ENCODE measurements at regions not wholly inside any gene's neighbourhood (a gene's known extent, or its start where the extent isn't known, plus 50 kb on each side); places are given as distances from the start of the nearest gene placed in this dataset.

- DNase-seq (ENCODE audit: low read depth in 2 of 3, low spot score in 2 of 3) = no peak
Observed at GRCh38 chr10:130425169-130425568, 289.0 kb downstream of the GLRX3 start.

GRCh38 chr10:130425881-130426435 lies 289.8 kb downstream of the GLRX3 start:
- no peak for DNase-seq (ENCODE audit: low read depth in 2 of 3, low spot score in 2 of 3)

- no peak for DNase-seq (ENCODE audit: low read depth in 2 of 3, low spot score in 2 of 3)
Observed at GRCh38 chr10:130427216-130427722, 291.1 kb downstream of the GLRX3 start.

- DNase-seq (ENCODE audit: low read depth in 2 of 3, low spot score in 2 of 3) = no peak
Observed at GRCh38 chr10:130428936-130429335, 292.7 kb downstream of the GLRX3 start.

- DNase-seq (ENCODE audit: low read depth in 2 of 3, low spot score in 2 of 3) = no peak
Observed at GRCh38 chr10:130429809-130430208, 293.6 kb downstream of the GLRX3 start.

GRCh38 chr10:130430291-130430690 lies 294.1 kb downstream of the GLRX3 start:
- DNase-seq (ENCODE audit: low read depth in 2 of 3, low spot score in 2 of 3) = no peak

GRCh38 chr10:130430852-130431704 lies 294.9 kb downstream of the GLRX3 start:
- DNase-seq (ENCODE audit: low read depth in 2 of 3, low spot score in 2 of 3) = no peak

- DNase-seq (ENCODE audit: low read depth in 2 of 3, low spot score in 2 of 3) = no peak
Observed at GRCh38 chr10:130432271-130432670, 296.1 kb downstream of the GLRX3 start.

- no peak for DNase-seq (ENCODE audit: low read depth in 2 of 3, low spot score in 2 of 3)
Observed at GRCh38 chr10:130432850-130433249, 296.7 kb downstream of the GLRX3 start.

GRCh38 chr10:130434446-130435385 lies 298.5 kb downstream of the GLRX3 start:
- no peak for DNase-seq (ENCODE audit: low read depth in 2 of 3, low spot score in 2 of 3)

- DNase-seq (ENCODE audit: low read depth in 2 of 3, low spot score in 2 of 3) = no peak
Observed at GRCh38 chr10:130435961-130436360, 299.8 kb downstream of the GLRX3 start.

GRCh38 chr10:130438861-130439260 lies 302.7 kb downstream of the GLRX3 start:
- no peak for DNase-seq (ENCODE audit: low read depth in 2 of 3, low spot score in 2 of 3)

- no peak for DNase-seq (ENCODE audit: low read depth in 2 of 3, low spot score in 2 of 3)
Observed at GRCh38 chr10:130439766-130440165, 303.6 kb downstream of the GLRX3 start.

GRCh38 chr10:130440494-130440893 lies 304.3 kb downstream of the GLRX3 start:
- DNase-seq (ENCODE audit: low read depth in 2 of 3, low spot score in 2 of 3) = no peak

GRCh38 chr10:130440971-130441370 lies 304.8 kb downstream of the GLRX3 start:
- no peak for DNase-seq (ENCODE audit: low read depth in 2 of 3, low spot score in 2 of 3)

GRCh38 chr10:130443066-130443465 lies 306.9 kb downstream of the GLRX3 start:
- DNase-seq (ENCODE audit: low read depth in 2 of 3, low spot score in 2 of 3) = no peak

GRCh38 chr10:130453036-130453720 lies 317.0 kb downstream of the GLRX3 start:
- no peak for DNase-seq (ENCODE audit: low read depth in 2 of 3, low spot score in 2 of 3)

- no peak for DNase-seq (ENCODE audit: low read depth in 2 of 3, low spot score in 2 of 3)
Observed at GRCh38 chr10:130453721-130454542, 317.7 kb downstream of the GLRX3 start.

- no peak for DNase-seq (ENCODE audit: low read depth in 2 of 3, low spot score in 2 of 3)
Observed at GRCh38 chr10:130454543-130455000, 318.4 kb downstream of the GLRX3 start.

Data from hematopoietic multipotent progenitor cell (in vitro differentiated cells).